SK-MEL-5 (cell line): ENCODE measurements at regions not wholly inside any gene's neighbourhood (a gene's known extent, or its start where the extent isn't known, plus 50 kb on each side); places are given as distances from the start of the nearest gene placed in this dataset.

Experiments
- DNase-seq: peaks from one replicate; pipeline ENCODE4 v3.0.0-alpha.2; 2016; ENCODE audit warnings: low read depth, low spot score
- in situ Hi-C: cut with HindIII; loops from 2 replicates; pipeline ENCODE4 v1.10.0; 2016; ENCODE audit warnings: low sequenced_read_pairs, high pct_unique_total_duplicates, low pct_unique_long_range_greater_than_20kb

GRCh38 chr14:89646971-89647370, 229.9 kb upstream of the FOXN3 start:
- no peak for DNase-seq

GRCh38 chr14:89644641-89645040, 227.6 kb upstream of the FOXN3 start:
- in situ Hi-C loops: no loop called here
- DNase-seq: no peak

More at GRCh38 chr14:89646971-89647370, 229.9 kb upstream of the FOXN3 start:
- in situ Hi-C loops: no loop called here

- DNase-seq: no peak
- in situ Hi-C loops: no loop called here
Measured at GRCh38 chr14:89641495-89642175, 224.6 kb upstream of the FOXN3 start.

GRCh38 chr14:89640141-89640540, 223.1 kb upstream of the FOXN3 start:
- DNase-seq: no peak
- in situ Hi-C loops: no loop called here

- no peak for DNase-seq
- in situ Hi-C loops: no loop called here
Measured at GRCh38 chr14:89639687-89640086, 222.7 kb upstream of the FOXN3 start.

GRCh38 chr14:89638891-89639290, 221.9 kb upstream of the FOXN3 start:
- no peak for DNase-seq
- in situ Hi-C loops: no loop called here

- DNase-seq: no peak
- in situ Hi-C loops: no loop called here
Measured at GRCh38 chr14:89637581-89637980, 220.5 kb upstream of the FOXN3 start.

GRCh38 chr14:89635615-89636014, 218.6 kb upstream of the FOXN3 start:
- in situ Hi-C loops: no loop called here
- no peak for DNase-seq

GRCh38 chr14:89634037-89634436, 217.0 kb upstream of the FOXN3 start:
- DNase-seq: no peak
- in situ Hi-C loops: no loop called here

- in situ Hi-C loops: no loop called here
- no peak for DNase-seq
Measured at GRCh38 chr14:89630101-89630829, 213.2 kb upstream of the FOXN3 start.

GRCh38 chr14:89629383-89629782, 212.3 kb upstream of the FOXN3 start:
- DNase-seq: no peak
- in situ Hi-C loops: no loop called here

GRCh38 chr14:89628521-89628920, 211.5 kb upstream of the FOXN3 start:
- in situ Hi-C loops: no loop called here
- DNase-seq: no peak

GRCh38 chr14:89626233-89626806, 209.3 kb upstream of the FOXN3 start:
- DNase-seq: no peak
- in situ Hi-C loops: no loop called here

GRCh38 chr14:89625731-89626232, 208.7 kb upstream of the FOXN3 start:
- DNase-seq: no peak
- in situ Hi-C loops: no loop called here

- no peak for DNase-seq
- in situ Hi-C loops: no loop called here
Measured at GRCh38 chr14:89625244-89625713, 208.2 kb upstream of the FOXN3 start.

- in situ Hi-C loops: no loop called here
- DNase-seq: no peak
Measured at GRCh38 chr14:89624500-89625156, 207.6 kb upstream of the FOXN3 start.

GRCh38 chr14:89621791-89622638, 205.0 kb upstream of the FOXN3 start:
- in situ Hi-C loops: no loop called here
- no peak for DNase-seq
